H9 (cell line): ENCODE measurements at regions not wholly inside any gene's neighbourhood (a gene's known extent, or its start where the extent isn't known, plus 50 kb on each side); places are given as distances from the start of the nearest gene placed in this dataset.

ENCODE experiments used
- DNase-seq: peaks from one replicate; pipeline ENCODE4 v3.0.0-alpha.2; 2017
- H2AFZ ChIP-seq: one replicate; pipeline ENCODE4 v1.6.1; 2013; ENCODE audit warnings: mild to moderate bottlenecking, low read length, control low read depth, moderate library complexity
- H2AK5ac ChIP-seq: 2 replicates; pipeline ENCODE4 v1.6.1; 2013; ENCODE audit warnings: low read length, control low read depth, mixed read lengths; ENCODE audit not compliant: insufficient read length
- H2BK120ac ChIP-seq: one replicate; pipeline ENCODE4 v1.6.1; 2013; ENCODE audit warnings: low read depth, mild to moderate bottlenecking, low read length, control low read depth, inconsistent platforms; ENCODE audit not compliant: poor library complexity, severe bottlenecking
- H2BK12ac ChIP-seq: 2 replicates; pipeline ENCODE4 v1.6.1; 2013; ENCODE audit warnings: low read length, control low read depth, mixed read lengths, low read depth; ENCODE audit not compliant: insufficient read length
- H2BK15ac ChIP-seq: 2 replicates; pipeline ENCODE4 v1.6.1; 2013; ENCODE audit warnings: low read depth, low read length, control low read depth
- H2BK20ac ChIP-seq: one replicate; pipeline ENCODE4 v1.6.1; 2013; ENCODE audit warnings: low read depth, mild to moderate bottlenecking, low read length, control low read depth, inconsistent platforms; ENCODE audit not compliant: poor library complexity, severe bottlenecking
- H2BK5ac ChIP-seq: 2 replicates; pipeline ENCODE4 v1.6.1; 2013; ENCODE audit warnings: low read length, control low read depth, mixed read lengths; ENCODE audit not compliant: insufficient read length
- H3K14ac ChIP-seq: 2 replicates; pipeline ENCODE4 v1.6.1; 2013; ENCODE audit warnings: low read length, control low read depth; ENCODE audit not compliant: insufficient read depth
- H3K18ac ChIP-seq: 2 replicates; pipeline ENCODE4 v1.6.1; 2013; ENCODE audit warnings: low read depth, mild to moderate bottlenecking, mixed read lengths, low read length, control low read depth; ENCODE audit not compliant: insufficient read length
- H3K23ac ChIP-seq: 2 replicates; pipeline ENCODE4 v1.6.1; 2013; ENCODE audit warnings: low read length, control low read depth, mixed read lengths, low read depth; ENCODE audit not compliant: insufficient read length
- H3K23me2 ChIP-seq: 2 replicates; pipeline ENCODE4 v1.6.1; 2013; ENCODE audit warnings: low read depth, mild to moderate bottlenecking, mixed read lengths, low read length, control low read depth; ENCODE audit not compliant: insufficient read length, poor library complexity, severe bottlenecking
- H3K27ac ChIP-seq: 2 replicates; pipeline ENCODE4 v1.5.1; 2013; ENCODE audit warnings: low read length, control low read depth, mixed read lengths, low read depth; ENCODE audit not compliant: insufficient read length
- H3K27me3 ChIP-seq: 2 replicates; pipeline ENCODE4 v1.6.1; 2013; ENCODE audit warnings: low read length, control low read depth, inconsistent platforms; ENCODE audit not compliant: insufficient read depth
- H3K4ac ChIP-seq: 2 replicates; pipeline ENCODE4 v1.6.1; 2013; ENCODE audit warnings: low read depth, mild to moderate bottlenecking, control low read depth, inconsistent platforms, low read length, moderate library complexity
- H3K4me1 ChIP-seq: 2 replicates; pipeline ENCODE4 v1.6.1; 2013; ENCODE audit warnings: low read length, control low read depth, inconsistent platforms; ENCODE audit not compliant: insufficient read depth
- H3K4me2 ChIP-seq: 2 replicates; pipeline ENCODE4 v1.6.1; 2013; ENCODE audit warnings: low read length, control low read depth, mixed read lengths; ENCODE audit not compliant: insufficient read length, insufficient read depth
- H3K56ac ChIP-seq: 2 replicates; pipeline ENCODE4 v1.6.1; 2013; ENCODE audit warnings: low read depth, mild to moderate bottlenecking, mixed read lengths, low read length, control low read depth; ENCODE audit not compliant: insufficient read length
- H3K79me1 ChIP-seq: 2 replicates; pipeline ENCODE4 v1.6.1; 2013; ENCODE audit warnings: low read depth, mild to moderate bottlenecking, moderate library complexity, low read length, control low read depth, inconsistent platforms; ENCODE audit not compliant: insufficient read depth, poor library complexity, severe bottlenecking
- H3K79me2 ChIP-seq: 2 replicates; pipeline ENCODE4 v1.6.1; 2013; ENCODE audit warnings: low read length, control low read depth, inconsistent platforms; ENCODE audit not compliant: insufficient read depth
- H3K9ac ChIP-seq: 2 replicates; pipeline ENCODE4 v1.6.1; 2013; ENCODE audit warnings: low read length, control low read depth, mixed read lengths; ENCODE audit not compliant: insufficient read length; ENCODE audit errors: extremely low read depth
- H3K9me3 ChIP-seq: one replicate; pipeline ENCODE4 v1.6.1; 2013; ENCODE audit warnings: low read depth, low read length, inconsistent platforms; ENCODE audit not compliant: control insufficient read depth
- H3T11ph ChIP-seq: one replicate; pipeline ENCODE4 v1.6.1; 2013; ENCODE audit warnings: mild to moderate bottlenecking, low read length, control low read depth, inconsistent platforms
- H4K20me1 ChIP-seq: one replicate; pipeline ENCODE4 v1.6.1; 2013; ENCODE audit not compliant: control insufficient read depth, insufficient read length, insufficient read depth
- H4K5ac ChIP-seq: 2 replicates; pipeline ENCODE4 v1.6.1; 2013; ENCODE audit warnings: low read depth, mild to moderate bottlenecking, mixed read lengths, low read length, control low read depth; ENCODE audit not compliant: insufficient read length
- H4K8ac ChIP-seq: replicated peaks from 2 replicates; pipeline ENCODE4 v1.6.1; 2013; ENCODE audit warnings: low read length, control low read depth, mixed read lengths, low read depth; ENCODE audit not compliant: insufficient read length
- H4K91ac ChIP-seq: 2 replicates; pipeline ENCODE4 v1.6.1; 2013; ENCODE audit warnings: low read depth, mild to moderate bottlenecking, moderate library complexity, mixed read lengths, low read length, control low read depth; ENCODE audit not compliant: insufficient read length
- H3K27ac Mint-ChIP-seq, 3 experiments: 2 replicates in 2 of 3; 3 replicates in 1 of 3; pipeline ENCODE4 v1.8.0; 2020 to 2021; ENCODE audit warnings: mixed read lengths in 3 of 3, mild to moderate bottlenecking in 1 of 3, moderate library complexity in 1 of 3
- H3K27me3 Mint-ChIP-seq: 2 replicates; pipeline ENCODE4 v1.8.0; 2021; ENCODE audit warnings: low read depth, mild to moderate bottlenecking, moderate library complexity, mixed read lengths
- H3K36me3 Mint-ChIP-seq, 3 experiments: 2 replicates in 2 of 3; 3 replicates in 1 of 3; pipeline ENCODE4 v1.8.0; 2020 to 2021; ENCODE audit warnings: low read depth in 3 of 3, mixed read lengths in 3 of 3; ENCODE audit not compliant: insufficient read depth in 1 of 3
- H3K4me1 Mint-ChIP-seq, 2 experiments: 2 replicates each; pipeline ENCODE4 v1.8.0; 2020; ENCODE audit warnings: mixed read lengths in 2 of 2
- H3K4me3 Mint-ChIP-seq, 2 experiments: 2 replicates in 1 of 2; 3 replicates in 1 of 2; pipeline ENCODE4 v1.8.0; 2020 to 2021; ENCODE audit warnings: mild to moderate bottlenecking in 2 of 2, mixed read lengths in 2 of 2, moderate library complexity in 1 of 2
- H3K9me3 Mint-ChIP-seq, 2 experiments: 2 replicates in 1 of 2; 3 replicates in 1 of 2; pipeline ENCODE4 v1.8.0; 2020; ENCODE audit warnings: mild to moderate bottlenecking in 2 of 2, mixed read lengths in 2 of 2, moderate library complexity in 1 of 2
- WGBS: extraction: QIAGEN DNeasy Blood & Tissue Kit; methylation state at CpG from one replicate; pipeline ENCODE4 v1.1.7; 2013; ENCODE audit warnings: missing lambda C conversion rate, low lambda C conversion rate, mixed read lengths; ENCODE audit not compliant: insufficient read length; ENCODE audit errors: extremely low coverage; 5-methylcytosine and 5-hydroxymethylcytosine counted together
- TF ChIP-seq, protein P1 (sequence below): fragments of 200-600 bp; sonication (generic); conservative IDR thresholded peaks from 3 replicates; pipeline ENCODE4 v1.8.0; 2021; ENCODE audit warnings: antibody characterized with exemption, mild to moderate bottlenecking

- no CpG with 5 or more reads among the region's 4 CpGs for WGBS
- H2BK5ac ChIP-seq: no peak overlapping the region
- Mint-ChIP-seq H3K9me3 (no peaks in the 10 kb centered on the region), H3K27ac (no peak overlapping the region), H3K36me3 (no peaks in the 10 kb centered on the region), H3K4me3 (no peak overlapping the region), H3K27me3 (no peaks in the 10 kb centered on the region), H3K4me1 (no peaks in the 10 kb centered on the region)
- no peak overlapping the region for H3K18ac ChIP-seq
- no peak overlapping the region for H3K4ac ChIP-seq
- H3K9me3 ChIP-seq: no peaks in the 10 kb centered on the region
- no peak for DNase-seq
- no peak overlapping the region for H3K9ac ChIP-seq
- no peaks in the 10 kb centered on the region for H3K4me1 ChIP-seq
- H4K8ac ChIP-seq: no peak overlapping the region
- H3K27me3 ChIP-seq: no peaks in the 10 kb centered on the region
- no peak overlapping the region for H3K56ac ChIP-seq
- no peak overlapping the region for H3T11ph ChIP-seq
- H4K5ac ChIP-seq: no peak overlapping the region
- H2BK15ac ChIP-seq: no peak overlapping the region
- no peak overlapping the region for H3K4me2 ChIP-seq
- H3K79me2 ChIP-seq: no peaks in the 10 kb centered on the region
- no peak overlapping the region for H4K91ac ChIP-seq
- no peak overlapping the region for H3K27ac ChIP-seq
- no peak overlapping the region for H3K14ac ChIP-seq
- H2BK120ac ChIP-seq: no peak overlapping the region
- no peak overlapping the region for H3K23ac ChIP-seq
- H3K23me2 ChIP-seq: no peaks in the 10 kb centered on the region
- no peaks in the 10 kb centered on the region for H4K20me1 ChIP-seq
- TF ChIP-seq, protein P1, sequence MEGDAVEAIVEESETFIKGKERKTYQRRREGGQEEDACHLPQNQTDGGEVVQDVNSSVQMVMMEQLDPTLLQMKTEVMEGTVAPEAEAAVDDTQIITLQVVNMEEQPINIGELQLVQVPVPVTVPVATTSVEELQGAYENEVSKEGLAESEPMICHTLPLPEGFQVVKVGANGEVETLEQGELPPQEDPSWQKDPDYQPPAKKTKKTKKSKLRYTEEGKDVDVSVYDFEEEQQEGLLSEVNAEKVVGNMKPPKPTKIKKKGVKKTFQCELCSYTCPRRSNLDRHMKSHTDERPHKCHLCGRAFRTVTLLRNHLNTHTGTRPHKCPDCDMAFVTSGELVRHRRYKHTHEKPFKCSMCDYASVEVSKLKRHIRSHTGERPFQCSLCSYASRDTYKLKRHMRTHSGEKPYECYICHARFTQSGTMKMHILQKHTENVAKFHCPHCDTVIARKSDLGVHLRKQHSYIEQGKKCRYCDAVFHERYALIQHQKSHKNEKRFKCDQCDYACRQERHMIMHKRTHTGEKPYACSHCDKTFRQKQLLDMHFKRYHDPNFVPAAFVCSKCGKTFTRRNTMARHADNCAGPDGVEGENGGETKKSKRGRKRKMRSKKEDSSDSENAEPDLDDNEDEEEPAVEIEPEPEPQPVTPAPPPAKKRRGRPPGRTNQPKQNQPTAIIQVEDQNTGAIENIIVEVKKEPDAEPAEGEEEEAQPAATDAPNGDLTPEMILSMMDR: no peak
- no peak overlapping the region for H2AK5ac ChIP-seq
- H2AFZ ChIP-seq: no peak overlapping the region
- H2BK20ac ChIP-seq: no peak overlapping the region
- no peaks in the 10 kb centered on the region for H3K79me1 ChIP-seq
- H2BK12ac ChIP-seq: no peak overlapping the region
These were observed 205.9 kb upstream of the SLC39A10 start for GRCh38 chr2:195451160-195451559.
